Mesendoderm (in vitro differentiated cells): ENCODE measurements at regions not wholly inside any gene's neighbourhood (a gene's known extent, or its start where the extent isn't known, plus 50 kb on each side); places are given as distances from the start of the nearest gene placed in this dataset.
"Not testable (repeated sequence)": the region's sequence is repeated elsewhere in the genome, so short reads cannot be mapped to it uniquely, and the experiment has no call there.

ENCODE experiments used
- DNase-seq: peaks from one replicate; pipeline ENCODE4 v3.0.0; 2013
- H2AK5ac ChIP-seq: 2 replicates; pipeline ENCODE4 v1.6.1; 2013; ENCODE audit warnings: low read length, inconsistent platforms
- H2BK120ac ChIP-seq: 2 replicates; pipeline ENCODE4 v1.6.1; 2013; ENCODE audit warnings: low read depth, mild to moderate bottlenecking, low read length, moderate library complexity, mixed read lengths
- H2BK15ac ChIP-seq: replicated peaks from 2 replicates; pipeline ENCODE4 v1.6.1; 2013; ENCODE audit warnings: low read depth, mild to moderate bottlenecking, moderate library complexity
- H2BK5ac ChIP-seq: 2 replicates; pipeline ENCODE4 v1.6.1; 2013; ENCODE audit warnings: low read length, inconsistent platforms
- H3K18ac ChIP-seq: 2 replicates; pipeline ENCODE4 v1.6.1; 2013; ENCODE audit warnings: mild to moderate bottlenecking, low read length, mixed read lengths
- H3K23ac ChIP-seq: one replicate; pipeline ENCODE4 v1.6.1; 2013; ENCODE audit warnings: low read length
- H3K27ac ChIP-seq: 2 replicates; pipeline ENCODE4 v1.5.1; 2013; ENCODE audit warnings: low read depth, mild to moderate bottlenecking, inconsistent platforms, low read length, moderate library complexity
- H3K27me3 ChIP-seq: 2 replicates; pipeline ENCODE4 v1.6.1; 2013; ENCODE audit warnings: low read length, control low read depth, mild to moderate bottlenecking, inconsistent platforms; ENCODE audit not compliant: insufficient read depth, poor library complexity
- H3K36me3 ChIP-seq: 2 replicates; pipeline ENCODE4 v1.6.1; 2013; ENCODE audit warnings: low read length, inconsistent platforms; ENCODE audit not compliant: control insufficient read depth, insufficient read depth
- H3K4ac ChIP-seq: one replicate; pipeline ENCODE4 v1.6.1; 2013; ENCODE audit warnings: low read depth, mild to moderate bottlenecking, low read length, moderate library complexity
- H3K4me1 ChIP-seq: 2 replicates; pipeline ENCODE4 v1.6.1; 2013; ENCODE audit warnings: low read depth, low read length, inconsistent platforms; ENCODE audit not compliant: control insufficient read depth
- H3K4me2 ChIP-seq: 2 replicates; pipeline ENCODE4 v1.6.1; 2013; ENCODE audit warnings: low read length
- H3K4me3 ChIP-seq: 2 replicates; pipeline ENCODE4 v1.5.1; 2013; ENCODE audit warnings: mild to moderate bottlenecking, low read length
- H3K56ac ChIP-seq: one replicate; pipeline ENCODE4 v1.6.1; 2013; ENCODE audit warnings: low read length
- H3K79me1 ChIP-seq: 2 replicates; pipeline ENCODE4 v1.6.1; 2013; ENCODE audit warnings: low read length, inconsistent platforms
- H3K79me2 ChIP-seq: 2 replicates; pipeline ENCODE4 v1.6.1; 2013; ENCODE audit warnings: mild to moderate bottlenecking, low read length; ENCODE audit not compliant: control insufficient read depth, insufficient read depth
- H3K9ac ChIP-seq: 2 replicates; pipeline ENCODE4 v1.6.1; 2013; ENCODE audit warnings: low read length, inconsistent platforms
- H4K5ac ChIP-seq: one replicate; pipeline ENCODE4 v1.6.1; 2013; ENCODE audit warnings: low read length
- H4K8ac ChIP-seq: one replicate; pipeline ENCODE4 v1.6.1; 2013; ENCODE audit warnings: low read depth, mild to moderate bottlenecking, control low read depth, low read length, moderate library complexity
- WGBS: extraction: QIAGEN DNeasy Blood & Tissue Kit; methylation state at CpG from one replicate; pipeline ENCODE4 v1.1.7; 2013; ENCODE audit warnings: low lambda C conversion rate, missing lambda C conversion rate; ENCODE audit not compliant: insufficient coverage; ENCODE audit errors: extremely low coverage; 5-methylcytosine and 5-hydroxymethylcytosine counted together

GRCh38 chr15:24505216-24505615, 170.4 kb upstream of the NPAP1 start:
- not testable (repeated sequence) for H3K79me1 ChIP-seq, H3K23ac ChIP-seq

DNA sequence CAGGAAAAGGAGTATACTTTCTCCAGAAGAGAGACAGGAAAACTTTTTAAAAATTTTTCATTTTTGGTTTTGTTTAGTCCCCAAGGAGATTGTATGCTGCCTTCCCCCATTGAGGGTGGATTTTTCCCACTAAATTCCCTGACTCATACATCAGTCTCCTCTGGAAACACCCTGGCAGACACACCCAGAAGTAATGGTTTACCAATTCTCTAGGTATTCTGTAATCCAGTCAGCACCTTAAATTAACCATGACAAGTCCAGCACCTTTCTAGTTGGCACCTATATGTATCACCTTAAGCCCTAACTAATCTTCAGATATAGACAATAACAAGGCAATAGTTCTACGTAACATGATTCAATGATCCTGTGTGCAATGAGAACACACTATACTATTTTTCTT, 165.9 kb upstream of the NPAP1 start:
- not testable (repeated sequence) for H3K79me2 ChIP-seq, H2AK5ac ChIP-seq, H3K4me3 ChIP-seq, H3K36me3 ChIP-seq, H2BK5ac ChIP-seq, H3K4me1 ChIP-seq, H3K23ac ChIP-seq, H3K9ac ChIP-seq, H4K8ac ChIP-seq, H3K56ac ChIP-seq, H2BK15ac ChIP-seq, H2BK120ac ChIP-seq, DNase-seq, H3K79me1 ChIP-seq, H3K4me2 ChIP-seq, H4K5ac ChIP-seq, H3K27ac ChIP-seq, H3K18ac ChIP-seq, H3K4ac ChIP-seq, H3K27me3 ChIP-seq
- WGBS = no CpG with 5 or more reads among the region's 1 CpG

More at GRCh38 chr15:24505216-24505615, 170.4 kb upstream of the NPAP1 start:
- H3K4me1 ChIP-seq, H3K27me3 ChIP-seq, H4K5ac ChIP-seq, H3K27ac ChIP-seq, H4K8ac ChIP-seq, H3K4me3 ChIP-seq, H2AK5ac ChIP-seq, H3K9ac ChIP-seq, DNase-seq, H3K36me3 ChIP-seq, H2BK5ac ChIP-seq, H2BK15ac ChIP-seq, H3K79me2 ChIP-seq, H3K56ac ChIP-seq, H3K4ac ChIP-seq, H3K4me2 ChIP-seq, H3K18ac ChIP-seq, H2BK120ac ChIP-seq: not testable (repeated sequence)
- no CpG with 5 or more reads among the region's 11 CpGs for WGBS

GRCh38 chr15:24511598-24511997, 164.0 kb upstream of the NPAP1 start:
- H3K4me3 ChIP-seq, H3K79me2 ChIP-seq, H4K5ac ChIP-seq, H3K27me3 ChIP-seq, H3K4ac ChIP-seq, H3K79me1 ChIP-seq, H3K4me1 ChIP-seq, H3K36me3 ChIP-seq, H2AK5ac ChIP-seq, H2BK5ac ChIP-seq, H3K56ac ChIP-seq, H3K4me2 ChIP-seq, DNase-seq, H2BK120ac ChIP-seq, H2BK15ac ChIP-seq, H4K8ac ChIP-seq, H3K9ac ChIP-seq, H3K23ac ChIP-seq, H3K27ac ChIP-seq, H3K18ac ChIP-seq: not testable (repeated sequence)
- no CpG with 5 or more reads among the region's 3 CpGs for WGBS

GRCh38 chr15:24518772-24519171, 156.8 kb upstream of the NPAP1 start:
- not testable (repeated sequence) for H4K5ac ChIP-seq, H3K9ac ChIP-seq, H3K79me2 ChIP-seq, H2AK5ac ChIP-seq, H3K4ac ChIP-seq, H3K79me1 ChIP-seq, H3K4me1 ChIP-seq, H3K27ac ChIP-seq, H2BK15ac ChIP-seq, H3K56ac ChIP-seq, H3K18ac ChIP-seq, H3K36me3 ChIP-seq, H4K8ac ChIP-seq, H2BK120ac ChIP-seq, H3K23ac ChIP-seq, DNase-seq, H3K27me3 ChIP-seq, H3K4me2 ChIP-seq, H2BK5ac ChIP-seq, H3K4me3 ChIP-seq
- no CpG with 5 or more reads among the region's 4 CpGs for WGBS

GRCh38 chr15:24531235-24531634, 144.3 kb upstream of the NPAP1 start:
- H3K4me1 ChIP-seq, H3K18ac ChIP-seq, H3K27me3 ChIP-seq, H2BK120ac ChIP-seq, H2AK5ac ChIP-seq, H3K27ac ChIP-seq, H3K4ac ChIP-seq, H4K8ac ChIP-seq, H3K79me1 ChIP-seq, H3K36me3 ChIP-seq, H3K9ac ChIP-seq, H3K79me2 ChIP-seq, H3K4me2 ChIP-seq, DNase-seq, H3K23ac ChIP-seq, H4K5ac ChIP-seq, H2BK15ac ChIP-seq, H3K56ac ChIP-seq, H3K4me3 ChIP-seq, H2BK5ac ChIP-seq: not testable (repeated sequence)
- no CpG with 5 or more reads among the region's 3 CpGs for WGBS

- WGBS = no CpG with 5 or more reads among the region's 1 CpG
- H3K4me2 ChIP-seq, H3K27ac ChIP-seq, H3K36me3 ChIP-seq, DNase-seq, H3K4ac ChIP-seq, H2BK5ac ChIP-seq, H4K8ac ChIP-seq, H3K4me1 ChIP-seq, H3K79me2 ChIP-seq, H2BK15ac ChIP-seq, H3K18ac ChIP-seq, H3K56ac ChIP-seq, H3K27me3 ChIP-seq, H3K79me1 ChIP-seq, H3K9ac ChIP-seq, H3K4me3 ChIP-seq, H4K5ac ChIP-seq, H2AK5ac ChIP-seq, H2BK120ac ChIP-seq, H3K23ac ChIP-seq: not testable (repeated sequence)
Measured at GRCh38 chr15:24534032-24534431, 141.5 kb upstream of the NPAP1 start.
